PFSK-1 (cell line): ENCODE measurements at regions not wholly inside any gene's neighbourhood (a gene's known extent, or its start where the extent isn't known, plus 50 kb on each side); places are given as distances from the start of the nearest gene placed in this dataset.

ENCODE experiments used
- FOXP2 ChIP-seq: optimal IDR thresholded peaks from 2 replicates; pipeline ENCODE3; 2011; ENCODE audit warnings: borderline replicate concordance, control low read depth, inconsistent platforms; ENCODE audit not compliant: insufficient read depth; ENCODE audit errors: extremely low read length, extremely low read depth
- POLR2AphosphoS5 ChIP-seq: IDR thresholded peaks from 2 replicates; pipeline ENCODE4 v1.6.1; 2012; ENCODE audit warnings: low read depth, mild to moderate bottlenecking, control low read depth, low read length, moderate library complexity
- SIN3A ChIP-seq: IDR thresholded peaks from 2 replicates; pipeline ENCODE4 v1.6.1; 2012; ENCODE audit warnings: mild to moderate bottlenecking, low read length, moderate library complexity, borderline replicate concordance; ENCODE audit not compliant: insufficient read depth
- TAF1 ChIP-seq: IDR thresholded peaks from 2 replicates; pipeline ENCODE4 v1.6.1; 2012; ENCODE audit warnings: low read length, control low read depth, borderline replicate concordance; ENCODE audit not compliant: insufficient read depth
- TF ChIP-seq, protein P1 (sequence below), 2 experiments: IDR thresholded peaks; 2 replicates each; pipeline versions ENCODE4 v1.6.1 to v1.8.0; 2011 to 2012; ENCODE audit warnings: low read depth in 2 of 2, low read length in 2 of 2, control low read depth in 1 of 2, inconsistent platforms in 1 of 2, mild to moderate bottlenecking in 1 of 2, moderate library complexity in 1 of 2; ENCODE audit not compliant: insufficient read depth in 1 of 2

DNA sequence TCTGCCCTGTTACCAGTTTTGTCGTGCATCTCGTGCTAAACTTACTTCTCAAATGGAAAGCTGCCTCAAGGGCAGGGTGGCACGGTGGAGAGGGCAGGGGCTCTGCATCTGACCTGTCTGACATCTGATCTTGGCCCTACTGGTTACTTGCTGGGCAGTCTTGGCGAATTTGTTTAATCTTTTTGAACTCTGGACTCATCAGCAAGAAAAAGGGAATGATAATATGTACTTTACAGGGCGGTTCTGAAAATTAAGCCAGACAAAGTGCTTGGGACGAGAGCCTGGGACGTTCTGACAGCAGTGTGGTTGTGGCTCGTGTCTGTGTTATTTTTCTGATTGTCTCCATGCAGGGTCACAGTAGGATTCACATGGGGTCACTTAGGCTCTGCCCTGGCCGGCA, 659.3 kb downstream of the VRK1 start:
- TF ChIP-seq, protein P1, sequence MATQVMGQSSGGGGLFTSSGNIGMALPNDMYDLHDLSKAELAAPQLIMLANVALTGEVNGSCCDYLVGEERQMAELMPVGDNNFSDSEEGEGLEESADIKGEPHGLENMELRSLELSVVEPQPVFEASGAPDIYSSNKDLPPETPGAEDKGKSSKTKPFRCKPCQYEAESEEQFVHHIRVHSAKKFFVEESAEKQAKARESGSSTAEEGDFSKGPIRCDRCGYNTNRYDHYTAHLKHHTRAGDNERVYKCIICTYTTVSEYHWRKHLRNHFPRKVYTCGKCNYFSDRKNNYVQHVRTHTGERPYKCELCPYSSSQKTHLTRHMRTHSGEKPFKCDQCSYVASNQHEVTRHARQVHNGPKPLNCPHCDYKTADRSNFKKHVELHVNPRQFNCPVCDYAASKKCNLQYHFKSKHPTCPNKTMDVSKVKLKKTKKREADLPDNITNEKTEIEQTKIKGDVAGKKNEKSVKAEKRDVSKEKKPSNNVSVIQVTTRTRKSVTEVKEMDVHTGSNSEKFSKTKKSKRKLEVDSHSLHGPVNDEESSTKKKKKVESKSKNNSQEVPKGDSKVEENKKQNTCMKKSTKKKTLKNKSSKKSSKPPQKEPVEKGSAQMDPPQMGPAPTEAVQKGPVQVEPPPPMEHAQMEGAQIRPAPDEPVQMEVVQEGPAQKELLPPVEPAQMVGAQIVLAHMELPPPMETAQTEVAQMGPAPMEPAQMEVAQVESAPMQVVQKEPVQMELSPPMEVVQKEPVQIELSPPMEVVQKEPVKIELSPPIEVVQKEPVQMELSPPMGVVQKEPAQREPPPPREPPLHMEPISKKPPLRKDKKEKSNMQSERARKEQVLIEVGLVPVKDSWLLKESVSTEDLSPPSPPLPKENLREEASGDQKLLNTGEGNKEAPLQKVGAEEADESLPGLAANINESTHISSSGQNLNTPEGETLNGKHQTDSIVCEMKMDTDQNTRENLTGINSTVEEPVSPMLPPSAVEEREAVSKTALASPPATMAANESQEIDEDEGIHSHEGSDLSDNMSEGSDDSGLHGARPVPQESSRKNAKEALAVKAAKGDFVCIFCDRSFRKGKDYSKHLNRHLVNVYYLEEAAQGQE (IDR thresholded peaks at IDR 0.05; ENCODE audit: insufficient read depth in 1 of 2, low read depth in 2 of 2, low read length in 2 of 2), result no peak
- TF ChIP-seq POLR2AphosphoS5, result no peak
- TF ChIP-seq FOXP2, result no peak
- TF ChIP-seq TAF1, result no peak
- no peak for TF ChIP-seq SIN3A

DNA sequence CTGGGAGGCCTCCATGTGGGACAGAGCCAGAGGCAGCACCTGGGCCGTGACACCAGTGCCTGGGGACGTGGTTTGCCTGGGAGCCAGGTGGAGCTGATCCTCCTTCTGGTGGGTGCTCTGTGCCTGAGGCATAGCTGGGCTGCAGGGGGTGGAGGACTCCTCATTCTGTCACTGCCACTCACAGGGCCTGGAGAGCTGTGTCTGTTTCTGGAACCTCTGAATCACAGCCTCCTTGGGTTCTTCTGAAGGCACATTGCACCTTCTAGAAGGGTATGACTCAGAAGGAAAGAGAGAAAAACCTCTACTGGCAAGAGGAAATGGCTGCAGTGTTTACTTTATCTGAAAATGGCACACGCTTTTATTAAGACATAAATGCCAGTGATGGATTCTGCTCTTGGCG, 659.8 kb downstream of the VRK1 start:
- TF ChIP-seq POLR2AphosphoS5 (no peak), SIN3A (no peak), FOXP2 (no peak)
- TF ChIP-seq, protein P1 (IDR thresholded peaks at IDR 0.05; ENCODE audit: insufficient read depth in 1 of 2, low read depth in 2 of 2, low read length in 2 of 2), result no peak

DNA sequence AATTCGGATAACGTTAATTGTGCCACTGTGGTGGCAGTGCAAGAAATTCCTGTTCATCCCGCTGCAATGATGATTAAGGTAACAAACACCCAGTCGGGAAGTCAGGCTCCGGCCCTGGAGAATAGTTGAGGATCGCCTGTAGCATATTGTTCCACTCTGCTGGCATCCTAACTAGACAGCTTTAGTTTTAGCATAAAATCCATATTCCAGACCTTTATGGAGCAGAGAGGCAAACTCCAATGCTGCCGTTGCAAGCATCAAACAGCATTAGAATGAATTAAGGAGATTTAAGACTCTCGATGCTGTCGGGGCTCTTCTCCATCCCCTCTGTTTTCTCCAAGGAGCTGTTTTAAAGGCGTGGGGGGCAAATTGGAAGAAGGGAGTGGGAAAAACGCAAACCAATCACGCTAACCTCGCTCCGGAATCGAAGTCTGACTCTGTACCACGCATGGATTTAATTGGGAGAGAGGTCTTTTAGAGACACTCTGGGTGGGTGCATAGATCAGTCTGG, 660.4 kb downstream of the VRK1 start:
- TF ChIP-seq POLR2AphosphoS5 (no peak), TAF1 (no peak), FOXP2 (no peak), SIN3A (no peak)
- TF ChIP-seq, protein P1 (IDR thresholded peaks at IDR 0.05; ENCODE audit: insufficient read depth in 1 of 2, low read depth in 2 of 2, low read length in 2 of 2), result no peak

DNA sequence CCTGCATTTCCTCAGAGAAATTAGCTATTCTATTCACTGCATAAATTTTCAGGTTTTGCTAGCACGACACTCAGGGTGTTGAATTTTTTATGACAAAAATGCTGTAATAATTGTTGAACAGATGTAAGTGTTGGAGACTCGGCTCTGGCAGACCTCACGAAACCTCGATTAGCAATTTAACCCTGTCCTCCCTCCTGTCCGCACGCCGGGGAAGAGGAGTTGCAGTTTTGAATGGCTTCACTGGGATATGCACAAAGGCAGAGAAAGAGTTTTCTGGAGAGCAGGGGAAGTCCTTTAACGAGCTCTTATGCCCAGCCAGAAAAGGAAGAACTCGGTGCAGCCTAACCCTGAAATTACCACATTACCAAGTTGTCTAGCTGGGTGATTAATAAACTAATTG, 661.1 kb downstream of the VRK1 start:
- TF ChIP-seq SIN3A (no peak), TAF1 (no peak), POLR2AphosphoS5 (no peak), FOXP2 (no peak)
- TF ChIP-seq, protein P1 (IDR thresholded peaks at IDR 0.05; ENCODE audit: insufficient read depth in 1 of 2, low read depth in 2 of 2, low read length in 2 of 2), result no peak

DNA sequence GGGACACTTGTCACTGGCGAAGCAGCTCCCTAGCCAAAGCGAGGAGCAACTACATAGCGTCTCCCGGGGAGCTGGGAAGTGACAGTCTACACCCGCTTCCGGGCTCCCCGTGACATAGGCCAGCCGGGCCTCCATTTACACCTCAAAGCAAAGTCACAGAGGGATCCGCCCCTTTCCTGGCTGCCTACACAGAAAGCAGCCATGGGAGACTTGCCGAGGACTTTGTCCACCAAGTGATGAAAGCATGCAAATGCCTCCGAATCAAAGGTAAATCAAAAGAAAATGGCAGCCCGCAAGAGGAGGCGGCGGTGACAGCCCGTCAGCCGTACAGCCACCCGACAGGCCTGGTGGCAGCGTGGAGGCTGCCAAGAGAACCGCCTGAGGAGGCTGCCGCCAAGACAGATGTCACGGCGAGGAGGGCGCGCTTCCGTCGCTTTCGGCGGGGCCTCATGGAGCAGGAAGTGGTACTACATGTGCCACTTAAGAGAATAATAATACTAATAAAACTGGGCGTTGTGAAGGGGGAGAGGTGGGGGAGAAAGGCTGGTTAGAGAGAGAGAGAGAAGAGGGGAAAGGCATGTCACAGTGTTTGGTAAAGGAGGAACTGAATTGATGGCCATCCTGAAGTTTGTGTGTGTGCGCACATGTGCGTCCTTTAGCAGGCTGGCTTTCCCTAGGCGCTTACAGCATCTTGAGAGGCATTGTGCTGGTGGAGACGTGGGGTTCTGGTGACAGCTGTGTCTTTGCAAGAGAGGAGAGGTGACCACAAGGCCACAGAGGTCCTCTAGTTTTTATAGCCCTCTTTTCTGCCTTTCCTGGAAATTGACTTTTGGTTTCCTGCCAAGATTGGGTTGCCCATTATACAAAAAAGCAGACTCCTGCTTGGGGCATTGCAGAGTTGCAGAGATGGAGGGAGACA, 661.7 kb downstream of the VRK1 start:
- no peak for TF ChIP-seq POLR2AphosphoS5
- TF ChIP-seq TAF1, result no peak
- TF ChIP-seq, protein P1 (IDR thresholded peaks at IDR 0.05; ENCODE audit: insufficient read depth in 1 of 2, low read depth in 2 of 2, low read length in 2 of 2), result no peak
- no peak for TF ChIP-seq SIN3A
- TF ChIP-seq FOXP2, result no peak
